GM19043 (cell line): ENCODE measurements at regions not wholly inside any gene's neighbourhood (a gene's known extent, or its start where the extent isn't known, plus 50 kb on each side); places are given as distances from the start of the nearest gene placed in this dataset.

Experiments used
- ATAC-seq: cut with Tn5 transposase; IDR thresholded peaks from one replicate; pipeline ENCODE4 v1.9.1; 2021; ENCODE audit warnings: low read depth; ENCODE audit not compliant: unreplicated experiment

DNA sequence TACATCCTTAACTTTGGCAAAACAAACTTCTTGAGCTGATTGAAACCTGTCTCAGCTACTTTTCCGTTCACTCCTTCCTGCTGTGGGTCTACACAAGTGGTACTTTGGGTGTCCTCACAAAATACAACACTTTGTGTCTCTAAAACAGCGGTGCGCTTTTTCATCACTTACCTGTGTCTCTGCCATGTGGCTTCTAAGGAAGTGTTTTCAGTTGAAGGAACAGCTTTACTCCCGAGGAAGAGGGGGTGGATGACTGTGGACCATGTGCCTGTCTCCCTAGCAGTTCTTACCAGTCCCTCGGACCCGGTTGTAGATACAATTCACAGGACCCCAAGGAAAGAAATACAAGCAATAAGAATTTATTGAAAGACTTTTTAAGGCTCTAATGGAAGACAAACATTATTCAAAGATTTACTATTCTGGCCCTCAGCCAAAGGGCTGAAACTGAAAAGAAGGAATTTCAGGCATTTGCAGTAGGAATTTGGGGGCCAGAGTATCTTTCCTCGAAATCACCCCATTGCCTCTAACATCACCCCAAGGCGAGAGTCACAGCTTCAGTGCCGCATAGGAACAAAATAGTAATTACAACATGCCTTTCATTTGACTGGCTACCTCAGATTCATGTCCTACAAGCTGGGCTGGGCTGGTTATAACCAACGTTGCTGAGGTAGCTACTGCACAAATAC is 246.3 kb downstream of the ACTR3B start:
- no peak for ATAC-seq

DNA sequence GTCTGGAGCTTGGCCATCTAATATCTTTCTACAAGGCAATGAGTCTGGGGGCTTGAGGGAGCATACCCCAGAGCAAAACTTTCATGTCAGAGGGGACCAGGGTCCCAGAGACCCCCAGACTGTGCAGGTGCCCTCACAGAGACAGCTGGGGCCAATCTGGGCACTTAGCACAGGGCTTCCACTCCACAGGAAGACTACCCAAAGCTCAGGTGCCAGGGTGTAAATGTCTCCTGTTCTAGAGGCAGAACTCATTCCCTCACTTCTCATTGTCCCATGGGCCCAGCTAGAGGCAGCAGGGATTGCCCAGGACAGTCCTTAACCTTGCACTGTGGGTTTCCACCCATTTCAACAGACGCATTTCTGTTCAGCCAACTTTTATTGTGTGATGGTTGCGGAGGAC is 246.9 kb downstream of the ACTR3B start:
- ATAC-seq: no peak

DNA sequence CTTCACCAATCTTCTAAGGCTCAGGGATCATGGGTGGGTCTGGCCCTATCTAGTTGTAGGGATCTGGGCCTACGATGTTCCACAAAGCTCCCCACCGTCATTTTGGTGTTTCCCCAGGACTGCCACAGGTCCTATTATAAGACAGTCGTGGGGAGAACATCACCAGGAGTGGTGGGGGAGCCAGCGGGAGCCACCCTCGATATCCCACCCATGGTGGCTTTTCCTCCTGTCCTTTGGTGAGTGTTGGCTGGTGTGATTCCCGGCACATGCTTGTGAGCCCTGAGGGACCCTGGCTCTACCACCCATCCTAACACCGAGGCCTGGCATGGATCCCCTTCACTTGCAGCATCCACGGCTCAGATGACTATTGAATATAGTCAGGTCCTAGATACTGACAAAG is 247.4 kb downstream of the ACTR3B start:
- no peak for ATAC-seq

DNA sequence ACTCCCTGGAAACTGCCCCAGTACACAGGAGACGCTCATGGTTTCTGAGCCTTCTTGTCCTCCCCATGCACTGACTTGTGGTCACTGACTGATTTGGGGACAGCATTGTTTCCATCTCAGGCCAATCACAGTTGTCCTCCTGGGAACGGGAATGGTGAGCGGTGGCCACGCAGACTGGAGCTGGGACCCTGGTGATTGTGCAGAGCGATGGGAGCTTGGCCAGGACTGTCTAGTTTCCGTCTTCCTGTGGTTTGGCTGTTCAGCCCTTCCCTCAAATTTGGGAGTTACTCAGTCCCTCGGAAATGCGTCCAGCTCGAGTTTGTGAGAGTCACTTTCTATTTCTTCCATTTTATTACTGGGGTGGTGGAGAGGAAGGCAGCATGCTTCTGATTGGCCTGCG is 250.9 kb downstream of the ACTR3B start:
- no peak for ATAC-seq

DNA sequence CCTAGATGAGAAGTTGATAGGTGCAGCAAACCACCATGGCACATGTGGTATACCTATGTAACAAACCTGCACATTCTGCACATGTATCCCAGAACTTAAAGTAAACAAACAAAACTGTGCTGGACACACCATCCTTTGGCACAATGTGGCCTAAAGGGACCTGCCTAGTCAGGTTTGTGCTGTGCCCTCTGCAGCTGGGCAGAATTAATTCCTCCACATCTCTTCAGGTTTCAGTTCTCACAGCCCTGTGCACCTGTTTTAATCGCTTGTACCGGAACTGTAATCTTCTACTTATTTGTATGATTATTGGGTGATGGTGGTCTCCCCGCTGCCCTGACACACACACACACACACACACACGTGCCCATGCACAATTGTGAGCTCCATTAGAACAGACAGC is 252.7 kb downstream of the ACTR3B start:
- no peak for ATAC-seq

DNA sequence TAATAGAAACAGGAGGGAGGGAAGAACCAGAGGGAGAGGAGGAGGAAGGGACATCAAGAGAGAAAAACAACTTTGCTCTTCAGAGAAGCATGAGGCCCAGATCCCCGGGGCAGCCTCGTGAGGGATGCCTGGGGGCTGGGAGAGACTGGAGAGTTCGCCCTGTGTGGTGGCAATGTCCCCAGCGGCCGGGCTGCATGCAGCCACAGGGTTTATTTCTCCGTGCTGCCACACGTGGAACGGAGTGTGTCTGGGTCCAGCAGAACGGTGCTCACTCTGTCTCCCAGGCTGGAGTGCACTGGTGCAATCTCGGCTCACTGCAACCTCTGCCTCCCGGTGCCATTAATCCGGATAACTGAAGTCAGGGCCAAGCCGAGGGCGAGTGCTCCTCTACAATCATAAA is 257.7 kb downstream of the ACTR3B start:
- ATAC-seq: no peak

DNA sequence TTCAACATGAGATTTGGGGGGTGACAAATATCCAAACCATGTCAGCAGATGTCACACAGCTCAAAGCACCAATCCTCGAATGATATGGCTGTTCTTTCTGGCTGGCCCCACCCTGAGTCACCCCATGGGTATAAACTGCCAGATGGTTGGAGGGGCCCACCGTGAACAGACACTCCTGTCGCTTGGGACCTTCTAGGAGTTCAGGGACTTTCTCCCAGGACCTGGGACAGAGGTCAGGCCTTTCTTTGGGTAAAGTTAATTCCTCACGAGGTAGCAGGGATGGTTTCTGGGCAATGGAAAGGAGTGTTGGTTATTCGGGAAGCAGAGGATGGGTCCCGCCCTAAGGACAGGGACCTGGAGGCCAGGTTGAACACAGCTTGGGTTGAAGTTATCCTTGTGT is 262.0 kb downstream of the ACTR3B start:
- ATAC-seq: no peak

DNA sequence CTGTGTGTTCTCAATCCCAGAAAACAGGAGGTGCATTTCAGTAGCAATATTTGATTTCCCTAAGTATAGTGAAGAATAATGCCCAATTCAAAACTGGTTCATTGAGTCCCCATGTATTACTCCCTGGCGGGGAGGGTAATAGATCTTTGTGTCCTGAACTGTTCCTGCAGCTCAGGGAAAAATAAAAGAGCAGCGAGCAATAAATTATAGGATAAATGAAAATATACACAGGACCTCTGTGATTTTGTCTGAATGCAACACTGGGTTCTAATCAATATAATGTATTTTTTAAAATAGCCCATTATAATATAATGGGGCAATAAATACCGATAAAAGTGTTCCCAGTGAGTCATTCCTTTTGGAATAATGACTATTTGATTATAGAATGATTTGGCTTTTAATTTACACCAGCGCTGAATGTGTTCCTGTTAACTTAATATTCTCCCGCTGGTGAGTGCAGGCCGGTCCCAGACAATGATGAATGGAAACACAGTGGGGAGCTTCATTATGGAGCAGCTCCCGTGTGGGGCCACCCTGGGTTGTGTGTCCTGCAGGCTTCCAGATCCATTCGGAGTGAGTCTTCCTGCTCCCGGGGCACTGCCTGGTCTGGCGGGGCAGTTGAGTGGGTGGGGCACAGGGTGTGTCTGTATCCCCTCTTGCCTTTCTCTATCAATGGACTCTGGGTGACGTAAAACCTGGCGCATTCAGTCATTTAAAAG is 263.1 kb downstream of the ACTR3B start:
- ATAC-seq: no peak

DNA sequence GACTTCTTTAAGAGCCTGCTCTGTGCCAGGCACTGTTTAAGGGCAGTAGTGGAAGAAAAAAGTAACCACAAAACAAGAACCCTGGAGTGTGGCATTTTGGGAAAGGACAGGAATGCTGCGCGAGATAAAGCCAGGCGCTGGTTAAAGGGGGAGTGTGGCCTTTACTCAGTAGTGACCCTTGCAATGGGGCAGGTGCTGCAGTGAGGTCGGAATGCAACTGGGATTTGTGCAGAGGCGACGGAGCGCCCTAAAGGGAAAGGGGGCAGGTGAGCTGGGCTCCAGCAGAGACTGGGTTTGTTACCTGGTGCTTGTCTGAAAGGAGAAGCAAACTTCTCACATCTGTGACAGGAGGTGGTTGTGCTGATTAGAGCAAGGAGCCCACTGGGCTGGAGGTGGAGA is 263.6 kb downstream of the ACTR3B start:
- no peak for ATAC-seq

DNA sequence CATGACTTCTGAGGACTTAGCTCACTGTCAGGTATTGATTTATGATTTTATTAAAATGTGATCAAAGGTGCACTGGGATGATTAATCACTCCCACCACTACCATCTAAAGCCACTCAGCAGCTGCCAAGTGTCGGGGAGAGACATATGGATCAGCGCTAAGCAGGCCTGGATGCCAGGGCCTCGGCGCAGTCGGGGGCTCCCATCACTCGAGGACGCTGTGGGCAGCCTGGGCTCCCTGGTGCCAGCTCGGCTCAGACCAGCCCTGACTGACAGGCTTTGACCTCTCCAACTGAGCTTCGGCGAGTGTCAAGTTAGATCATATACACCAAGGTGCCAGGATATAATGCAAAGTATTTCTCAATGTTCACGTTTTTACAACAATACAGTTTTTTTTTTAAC is 267.7 kb downstream of the ACTR3B start:
- no peak for ATAC-seq

DNA sequence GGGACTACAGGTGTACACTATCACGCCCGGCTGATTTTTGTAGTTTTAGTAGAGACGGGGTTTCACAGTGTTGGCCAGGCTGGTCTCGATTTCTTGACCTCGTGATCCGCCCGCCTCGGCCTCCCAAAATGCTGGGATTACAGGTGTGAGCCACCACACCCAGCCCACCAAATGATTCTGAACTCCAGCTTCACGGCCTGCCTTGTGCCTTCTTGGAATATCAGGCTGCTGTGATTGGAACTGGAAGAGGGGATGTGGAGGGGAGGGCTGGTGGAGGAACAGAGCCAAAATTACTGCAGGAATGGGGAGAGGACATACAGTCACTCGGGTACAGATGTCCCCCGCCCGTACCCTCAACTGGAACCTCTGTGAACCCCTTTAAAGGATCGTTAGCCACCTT is 268.4 kb downstream of the ACTR3B start:
- ATAC-seq: no peak

DNA sequence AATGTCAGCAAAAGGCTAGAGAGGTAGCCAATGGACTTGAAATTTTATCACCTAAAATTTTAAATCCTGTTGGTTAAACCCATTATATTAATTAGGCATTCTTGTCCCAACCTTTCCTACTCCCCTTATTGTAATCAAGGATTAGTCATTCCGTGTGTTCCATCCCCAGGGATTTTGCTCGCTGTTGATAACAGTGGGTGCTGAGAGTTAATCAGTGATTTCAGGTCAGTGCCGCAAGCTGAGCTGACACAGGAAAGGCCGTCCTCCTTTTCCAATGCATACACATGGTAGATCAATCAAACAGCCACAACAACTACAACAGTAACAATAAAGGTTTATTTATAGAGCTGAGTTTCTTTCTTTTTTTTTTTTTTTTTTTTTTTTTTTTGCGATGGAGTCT is 271.4 kb downstream of the ACTR3B start:
- no peak for ATAC-seq

DNA sequence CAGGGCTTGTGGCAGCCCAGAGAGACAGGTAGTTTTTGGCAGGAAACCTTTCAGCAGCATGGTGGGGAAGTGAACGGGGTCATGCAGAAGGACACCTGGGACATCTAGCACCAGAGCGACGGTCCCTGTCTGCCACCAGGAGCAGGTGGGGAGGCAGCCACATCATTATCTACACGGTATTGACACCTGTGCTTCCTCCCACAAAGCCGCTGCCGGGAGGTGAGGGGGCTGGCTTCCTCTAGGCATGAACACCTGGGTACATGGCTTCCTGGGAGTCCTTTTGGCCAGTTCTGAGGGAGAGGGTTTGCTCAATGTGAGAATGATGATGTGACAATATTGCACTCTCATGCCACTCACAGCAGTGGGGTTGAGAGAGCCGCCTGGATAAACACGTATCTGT is 275.2 kb downstream of the ACTR3B start:
- no peak for ATAC-seq

DNA sequence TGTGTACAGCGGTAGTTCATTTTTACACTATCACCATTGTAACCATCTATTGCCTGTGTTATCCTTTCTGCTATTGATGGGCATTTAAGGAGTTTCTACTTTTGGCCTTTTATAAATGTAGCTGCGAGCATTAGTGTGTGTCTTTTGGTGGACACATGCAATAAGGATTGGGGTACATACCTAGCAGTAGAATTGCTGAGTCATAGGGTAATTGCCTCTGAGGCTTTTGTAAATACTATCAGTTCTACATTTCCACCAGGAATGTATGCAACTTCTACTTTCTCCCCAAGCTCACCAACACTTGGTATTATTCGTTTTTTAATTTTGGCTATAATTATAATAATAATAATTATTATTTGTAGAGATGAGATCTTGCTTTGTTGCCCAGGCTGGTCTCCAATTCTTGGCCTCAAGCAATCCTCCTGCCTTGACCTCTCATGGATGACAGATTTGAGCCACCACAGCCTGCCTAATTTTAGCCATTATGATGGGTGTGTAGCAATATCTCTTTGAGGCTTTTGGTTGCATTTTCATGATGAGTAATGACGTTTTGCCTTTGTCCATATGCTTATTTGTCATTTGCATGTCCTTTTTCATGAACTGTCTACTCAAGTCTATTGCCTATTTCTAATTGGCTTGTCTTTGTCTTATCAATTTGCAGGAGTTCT is 277.0 kb downstream of the ACTR3B start:
- ATAC-seq: no peak

DNA sequence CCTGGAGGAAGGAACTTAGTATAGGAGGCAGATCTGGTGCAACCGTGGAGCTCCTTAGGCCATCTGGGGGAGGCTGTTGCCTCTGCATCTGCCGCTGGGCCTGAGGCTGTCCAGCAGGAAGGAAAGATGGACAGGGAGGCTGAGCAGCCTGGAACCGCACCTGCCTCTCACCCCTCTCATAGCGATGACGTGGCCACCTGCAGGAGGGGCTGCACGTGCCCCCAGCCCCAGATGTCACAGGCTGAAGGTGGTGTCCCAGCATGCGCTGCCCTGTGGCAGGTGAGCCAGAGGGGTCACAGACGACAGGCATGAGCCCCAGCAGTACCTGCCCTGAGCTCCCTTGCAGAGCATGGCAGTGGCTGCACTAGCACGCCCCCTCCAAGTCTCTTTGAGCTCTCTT is 283.9 kb downstream of the ACTR3B start:
- ATAC-seq: no peak

DNA sequence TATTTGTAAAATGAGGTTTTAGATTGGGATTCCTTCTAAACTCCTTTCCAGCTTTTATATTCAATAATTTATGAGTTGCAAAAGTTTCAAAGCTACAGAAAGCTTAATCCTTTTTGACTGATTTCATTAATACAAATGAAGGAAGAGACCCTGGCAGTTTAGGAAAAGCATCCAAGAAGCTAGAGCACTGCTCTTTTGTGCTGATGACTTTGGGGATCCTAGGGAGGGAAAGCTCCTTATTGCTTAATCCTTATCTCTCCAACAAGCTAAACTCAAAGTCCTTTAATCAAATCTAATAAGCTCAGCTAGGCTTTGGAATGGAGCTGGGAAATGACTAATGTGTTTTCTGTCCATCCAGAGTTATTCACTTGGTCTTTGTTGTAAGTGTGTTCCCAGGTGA is 285.4 kb downstream of the ACTR3B start:
- no peak for ATAC-seq

DNA sequence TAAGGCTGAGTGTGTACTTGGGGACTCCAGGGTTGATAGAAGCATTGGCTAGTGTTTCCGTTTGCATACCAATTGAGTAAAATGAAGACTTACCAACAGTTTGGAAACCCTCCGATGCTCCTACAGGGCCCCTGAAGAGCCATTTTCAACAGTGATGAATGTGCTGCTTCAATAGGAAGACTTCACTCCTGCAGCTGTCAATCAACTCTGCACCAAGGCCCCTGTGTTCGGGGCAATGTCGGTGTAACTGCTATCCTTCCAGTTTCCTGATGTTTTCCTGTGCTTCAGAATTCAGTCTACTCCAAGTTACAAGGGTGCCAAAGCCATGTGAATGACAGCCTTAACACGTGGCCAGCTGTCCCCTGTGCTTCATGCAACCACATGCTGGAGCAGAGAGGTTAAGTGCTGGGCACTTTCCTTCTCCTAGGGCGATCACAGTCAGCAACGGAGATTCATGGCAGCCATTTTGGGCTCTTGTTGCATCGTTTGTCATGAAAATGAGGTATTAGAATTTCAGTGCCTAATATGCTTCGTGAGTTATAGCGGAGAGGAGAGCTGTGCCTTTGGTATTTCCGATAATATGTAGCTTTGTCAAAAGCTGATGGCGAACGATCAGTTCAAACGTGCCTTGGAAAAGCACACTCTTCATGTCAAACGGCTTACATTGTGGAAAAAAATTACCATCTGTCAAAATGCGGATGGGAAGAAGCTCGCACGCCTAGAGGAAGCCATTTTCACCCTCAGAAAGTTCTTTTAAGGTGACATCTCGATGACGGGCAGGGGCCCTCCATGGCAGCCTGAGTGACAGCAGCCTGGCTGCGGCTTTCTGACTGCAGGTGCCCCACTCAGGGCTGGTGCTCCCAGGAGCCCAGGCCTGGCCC is 287.8 kb downstream of the ACTR3B start:
- no peak for ATAC-seq

DNA sequence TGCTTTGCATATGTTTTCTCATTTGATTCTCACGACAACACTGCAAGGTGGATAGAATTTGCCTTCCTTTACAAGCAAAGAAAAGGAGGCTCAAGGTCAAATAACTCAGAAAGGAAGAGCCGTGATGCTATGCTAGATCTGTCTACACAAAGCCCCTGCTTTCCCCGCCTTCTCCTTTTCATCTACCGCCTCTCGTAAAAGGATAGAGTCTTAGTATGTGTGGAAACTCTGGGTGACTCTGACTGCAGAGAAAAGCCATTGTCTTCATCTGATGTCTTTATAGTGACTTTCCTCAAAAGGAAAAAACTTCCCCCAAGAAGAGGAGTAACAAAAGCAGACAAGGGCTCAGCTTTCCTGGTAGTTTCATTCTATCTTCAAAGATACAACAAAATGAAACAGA is 292.7 kb downstream of the ACTR3B start:
- no peak for ATAC-seq

DNA sequence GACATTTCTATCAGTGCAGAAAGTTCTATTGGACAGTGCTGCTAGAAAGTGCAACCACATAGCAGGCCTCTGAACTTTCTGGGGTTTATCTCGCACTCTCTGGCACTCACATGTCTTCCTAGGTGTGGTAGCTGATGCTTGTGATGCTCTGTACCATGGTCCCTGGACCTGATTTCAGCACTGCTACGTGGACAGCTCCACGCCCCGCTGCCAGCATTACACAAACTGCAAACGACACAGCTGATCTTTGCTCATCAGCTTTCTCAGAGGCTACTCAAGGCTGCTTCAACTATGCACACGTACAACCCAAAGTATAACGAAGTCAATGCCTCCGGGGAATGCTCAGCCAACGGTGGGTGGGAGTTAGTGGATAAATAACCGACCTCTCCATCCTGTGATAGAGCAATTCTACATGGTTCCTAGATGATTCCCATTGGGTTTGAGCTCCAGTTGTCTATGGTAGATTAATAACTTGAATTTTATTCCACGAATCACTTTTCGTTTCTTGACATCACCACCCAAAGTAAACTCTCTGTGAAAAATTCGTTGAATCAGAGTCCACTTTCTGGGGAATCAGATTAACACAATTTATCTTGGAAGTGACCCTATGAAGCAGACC is 302.5 kb downstream of the ACTR3B start:
- no peak for ATAC-seq

DNA sequence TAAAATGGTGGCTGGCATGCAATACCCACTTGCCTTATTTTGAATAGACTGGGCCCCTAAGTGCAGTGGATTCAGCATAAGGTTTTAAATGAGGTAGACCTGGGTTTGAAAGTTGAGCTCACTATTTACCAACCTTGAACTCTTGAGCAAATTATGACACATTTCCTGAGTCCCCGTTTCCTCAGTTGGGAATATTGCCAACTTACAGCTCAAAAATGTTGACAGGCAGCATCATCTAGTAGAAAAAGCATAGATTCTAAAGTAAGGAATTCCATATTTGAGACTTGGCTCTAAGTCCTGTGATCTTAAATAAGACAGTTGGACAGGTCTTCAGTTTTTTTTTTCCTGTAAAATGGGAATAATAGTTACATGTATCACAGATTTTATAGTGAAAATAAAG is 305.5 kb downstream of the ACTR3B start:
- ATAC-seq: no peak

DNA sequence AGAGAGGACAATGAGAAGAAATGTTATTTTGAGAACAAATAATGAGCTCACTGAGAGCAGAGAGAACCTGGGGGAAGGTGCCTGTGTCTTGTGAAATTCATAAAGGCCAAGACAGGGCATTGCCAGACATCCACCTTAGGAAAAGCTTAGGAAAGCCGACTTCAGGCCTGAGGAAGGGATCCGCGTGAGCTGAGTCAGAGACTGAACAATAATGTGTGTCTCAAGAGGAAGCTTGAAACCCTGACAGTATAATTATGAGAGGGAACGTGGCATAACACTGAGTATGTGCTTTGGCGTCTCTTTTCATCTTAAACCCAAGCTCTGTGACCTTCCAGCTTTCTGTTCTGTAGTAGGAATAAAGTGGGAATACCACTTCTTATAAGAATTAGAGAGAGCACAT is 307.2 kb downstream of the ACTR3B start:
- no peak for ATAC-seq
